ENCODE measurements at regions not wholly inside any gene's neighbourhood (a gene's known extent, or its start where the extent isn't known, plus 50 kb on each side); places are given as distances from the start of the nearest gene placed in this dataset.

DNA sequence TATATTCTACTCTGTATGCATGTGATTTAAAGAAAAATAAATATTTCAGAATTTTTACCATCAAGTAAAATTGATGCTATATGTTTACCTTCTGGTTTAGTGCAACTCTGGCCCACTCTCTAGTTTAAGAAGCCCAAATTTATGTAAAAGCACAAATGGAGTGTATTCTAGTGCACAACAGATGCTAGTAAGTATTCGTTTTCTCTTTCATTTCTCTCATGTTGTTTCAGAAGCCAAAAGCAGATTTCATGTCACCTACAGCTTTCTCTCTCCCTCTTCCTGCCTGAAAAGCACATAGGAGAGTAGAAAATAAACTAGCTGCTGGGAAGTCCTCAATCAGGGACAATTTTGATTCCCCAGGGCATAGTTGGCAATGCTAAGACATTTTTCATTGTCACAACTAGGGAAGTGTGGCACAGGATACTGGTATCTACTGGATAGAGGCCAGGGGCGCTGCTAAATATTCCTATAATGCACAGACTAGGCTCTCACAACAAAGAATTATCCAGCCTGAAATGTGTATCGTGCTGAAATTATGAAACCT, 147.4 kb upstream of the ARHGEF26 start:
- TF ChIP-seq POLR2A (IDR thresholded peaks at IDR 0.05): no peak
- TF ChIP-seq, protein P1, sequence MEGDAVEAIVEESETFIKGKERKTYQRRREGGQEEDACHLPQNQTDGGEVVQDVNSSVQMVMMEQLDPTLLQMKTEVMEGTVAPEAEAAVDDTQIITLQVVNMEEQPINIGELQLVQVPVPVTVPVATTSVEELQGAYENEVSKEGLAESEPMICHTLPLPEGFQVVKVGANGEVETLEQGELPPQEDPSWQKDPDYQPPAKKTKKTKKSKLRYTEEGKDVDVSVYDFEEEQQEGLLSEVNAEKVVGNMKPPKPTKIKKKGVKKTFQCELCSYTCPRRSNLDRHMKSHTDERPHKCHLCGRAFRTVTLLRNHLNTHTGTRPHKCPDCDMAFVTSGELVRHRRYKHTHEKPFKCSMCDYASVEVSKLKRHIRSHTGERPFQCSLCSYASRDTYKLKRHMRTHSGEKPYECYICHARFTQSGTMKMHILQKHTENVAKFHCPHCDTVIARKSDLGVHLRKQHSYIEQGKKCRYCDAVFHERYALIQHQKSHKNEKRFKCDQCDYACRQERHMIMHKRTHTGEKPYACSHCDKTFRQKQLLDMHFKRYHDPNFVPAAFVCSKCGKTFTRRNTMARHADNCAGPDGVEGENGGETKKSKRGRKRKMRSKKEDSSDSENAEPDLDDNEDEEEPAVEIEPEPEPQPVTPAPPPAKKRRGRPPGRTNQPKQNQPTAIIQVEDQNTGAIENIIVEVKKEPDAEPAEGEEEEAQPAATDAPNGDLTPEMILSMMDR (IDR thresholded peaks at IDR 0.05): no peak
